ENCODE measurements at regions not wholly inside any gene's neighbourhood (a gene's known extent, or its start where the extent isn't known, plus 50 kb on each side); places are given as distances from the start of the nearest gene placed in this dataset.

- in situ Hi-C loops (cut with HindIII; ENCODE audit: low pct_ligation_motif_present, low sequenced_read_pairs) = no loop called here
- H3K4me3 ChIP-seq (ENCODE audit: low read depth, low read length) = no peak overlapping the region
- no peaks in the 10 kb centered on the region for H3K36me3 ChIP-seq (replicated peaks)
- DNase-seq = no peak
- TF ChIP-seq CTCF (IDR thresholded peaks at IDR 0.05; ENCODE audit: low read depth, low read length, missing control alignments) = no peak
- H3K27me3 ChIP-seq (replicated peaks) = no peaks in the 10 kb centered on the region
- H3K27ac ChIP-seq = no peak overlapping the region
Measured at GRCh38 chr1:88472298-88472697, 211.8 kb upstream of the PKN2 start.

- DNase-seq = no peak
- Histone ChIP-seq H3K27ac (no peak overlapping the region), H3K4me3 (ENCODE audit: low read depth, low read length) (no peak overlapping the region), H3K36me3 (replicated peaks) (no peaks in the 10 kb centered on the region), H3K27me3 (replicated peaks) (no peaks in the 10 kb centered on the region)
- in situ Hi-C loops (cut with HindIII; ENCODE audit: low pct_ligation_motif_present, low sequenced_read_pairs) = no loop called here
- TF ChIP-seq CTCF (IDR thresholded peaks at IDR 0.05; ENCODE audit: low read depth, low read length, missing control alignments) = no peak
Measured at GRCh38 chr1:88472714-88473113, 211.4 kb upstream of the PKN2 start.

- no peak for TF ChIP-seq CTCF (IDR thresholded peaks at IDR 0.05; ENCODE audit: low read depth, low read length, missing control alignments)
- in situ Hi-C loops (cut with HindIII; ENCODE audit: low pct_ligation_motif_present, low sequenced_read_pairs) = no loop called here
- Histone ChIP-seq H3K27ac (no peak overlapping the region), H3K27me3 (replicated peaks) (no peaks in the 10 kb centered on the region), H3K4me3 (ENCODE audit: low read depth, low read length) (no peak overlapping the region), H3K36me3 (replicated peaks) (no peaks in the 10 kb centered on the region)
- DNase-seq = no peak
Measured at GRCh38 chr1:88474555-88475304, 209.3 kb upstream of the PKN2 start.

GRCh38 chr1:88484881-88485280 is 199.2 kb upstream of the PKN2 start:
- Histone ChIP-seq H3K36me3 (replicated peaks) (no peaks in the 10 kb centered on the region), H3K27ac (no peak overlapping the region), H3K27me3 (replicated peaks) (no peaks in the 10 kb centered on the region), H3K4me3 (ENCODE audit: low read depth, low read length) (no peak overlapping the region)
- no peak for DNase-seq
- in situ Hi-C loops (cut with HindIII; ENCODE audit: low pct_ligation_motif_present, low sequenced_read_pairs) = no loop called here
- no peak for TF ChIP-seq CTCF (IDR thresholded peaks at IDR 0.05; ENCODE audit: low read depth, low read length, missing control alignments)

- no peak for DNase-seq
- H3K27me3 ChIP-seq (replicated peaks) = no peaks in the 10 kb centered on the region
- no peak overlapping the region for H3K4me3 ChIP-seq (ENCODE audit: low read depth, low read length)
- no peak for TF ChIP-seq CTCF (IDR thresholded peaks at IDR 0.05; ENCODE audit: low read depth, low read length, missing control alignments)
- no peaks in the 10 kb centered on the region for H3K36me3 ChIP-seq (replicated peaks)
- H3K27ac ChIP-seq = no peak overlapping the region
- in situ Hi-C loops (cut with HindIII; ENCODE audit: low pct_ligation_motif_present, low sequenced_read_pairs) = no loop called here
Measured at GRCh38 chr1:88488237-88488636, 195.8 kb upstream of the PKN2 start.

GRCh38 chr1:88490676-88491075 is 193.4 kb upstream of the PKN2 start:
- TF ChIP-seq CTCF (IDR thresholded peaks at IDR 0.05; ENCODE audit: low read depth, low read length, missing control alignments) = no peak
- no peak overlapping the region for H3K4me3 ChIP-seq (ENCODE audit: low read depth, low read length)
- DNase-seq = no peak
- no peaks in the 10 kb centered on the region for H3K36me3 ChIP-seq (replicated peaks)
- no peak overlapping the region for H3K27ac ChIP-seq
- H3K27me3 ChIP-seq (replicated peaks) = no peaks in the 10 kb centered on the region
- in situ Hi-C loops (cut with HindIII; ENCODE audit: low pct_ligation_motif_present, low sequenced_read_pairs) = no loop called here

Data from brain microvascular endothelial cell (primary cell).